OCI-LY1 (cell line): ENCODE measurements at regions not wholly inside any gene's neighbourhood (a gene's known extent, or its start where the extent isn't known, plus 50 kb on each side); places are given as distances from the start of the nearest gene placed in this dataset.

Experiments used
- CTCF ChIP-seq: fragments of 200-600 bp; sonication (generic), shearing (Covaris generic); IDR thresholded peaks from 2 replicates; pipeline ENCODE4 v1.5.1; 2017; ENCODE audit warnings: mild to moderate bottlenecking, antibody characterized with exemption, low read length, moderate library complexity, mixed read lengths
- EZH2 ChIP-seq: fragments of 200-600 bp; sonication (generic), shearing (Covaris generic); IDR thresholded peaks from 2 replicates; pipeline ENCODE4 v1.8.0; 2017; ENCODE audit warnings: borderline replicate concordance, mixed run types, mild to moderate bottlenecking, antibody characterized with exemption, low read length, moderate library complexity, mixed read lengths

DNA sequence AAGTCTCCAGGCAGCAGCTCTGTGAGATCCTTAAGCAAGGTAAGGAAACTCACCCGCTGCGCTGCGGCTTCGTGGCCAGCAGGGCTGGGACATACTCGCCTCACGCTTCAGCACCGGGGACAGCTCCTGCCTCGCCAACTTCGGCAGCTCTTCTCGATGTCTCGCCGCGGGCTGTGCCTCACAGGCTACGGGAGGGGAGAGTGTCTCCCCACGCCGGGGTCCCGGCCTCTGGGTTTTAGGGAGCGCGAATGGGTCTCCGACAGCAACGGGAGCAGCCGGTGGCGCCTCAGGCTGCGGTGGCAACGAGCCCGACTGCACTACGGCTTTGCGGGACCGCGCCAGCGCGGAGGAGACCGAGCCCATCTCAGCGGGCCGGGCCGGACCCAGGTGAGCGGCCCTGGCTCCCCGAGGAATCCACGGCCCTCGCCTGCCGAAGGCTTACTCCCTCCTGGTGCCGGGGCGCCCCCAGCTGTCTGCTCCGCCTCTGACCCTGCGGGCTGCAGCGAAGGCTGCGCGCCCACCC, 62.4 kb downstream of the LSM5 start:
- no peak for TF ChIP-seq CTCF
- TF ChIP-seq EZH2, result no peak
